Gastroesophageal sphincter (tissue), 3 donors: ENCODE measurements at regions not wholly inside any gene's neighbourhood (a gene's known extent, or its start where the extent isn't known, plus 50 kb on each side); places are given as distances from the start of the nearest gene placed in this dataset.

Experiments
- CTCF ChIP-seq, 4 experiments: fragments of 200-600 bp in 2 of 4; fragments of 450-650 bp in 2 of 4; sonication (generic) in 1 of 4; IDR thresholded peaks; one replicate each; pipeline ENCODE4 v1.5.1; 2017 to 2019; ENCODE audit warnings: antibody characterized with exemption in 4 of 4, mild to moderate bottlenecking in 2 of 4, moderate library complexity in 2 of 4
- EP300 ChIP-seq: sonication (generic); formaldehyde crosslinking; IDR thresholded peaks from one replicate; pipeline ENCODE4 v1.6.1; 2017; ENCODE audit warnings: antibody characterized with exemption, mild to moderate bottlenecking

GRCh38 chr2:120979921-120980320 is 244.3 kb downstream of the GLI2 start:
- TF ChIP-seq CTCF (IDR thresholded peaks at IDR 0.05): no peak
- no peak for TF ChIP-seq EP300
